ENCODE measurements at regions not wholly inside any gene's neighbourhood (a gene's known extent, or its start where the extent isn't known, plus 50 kb on each side); places are given as distances from the start of the nearest gene placed in this dataset.

DNA sequence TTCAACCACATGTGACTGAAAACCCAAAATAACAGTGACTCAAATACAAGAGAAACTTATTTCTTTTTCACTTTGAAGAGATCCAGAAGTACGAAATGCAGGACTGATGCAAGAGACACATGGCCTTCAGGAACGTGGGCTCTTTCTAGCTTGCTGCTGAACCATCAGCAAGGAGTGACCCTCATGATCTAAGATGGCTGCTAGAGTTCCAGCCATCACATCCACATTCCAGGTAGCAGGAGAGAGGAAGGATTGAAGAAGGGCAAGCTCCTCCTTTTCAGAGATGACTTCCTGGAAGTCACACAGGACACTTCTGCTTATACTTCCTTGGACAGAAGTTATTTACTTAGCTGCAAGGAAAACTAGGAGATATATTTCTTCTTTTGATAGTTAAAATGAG is 67.6 kb upstream of the BCL11B start:
- no peak for TF ChIP-seq EZH2 (IDR thresholded peaks at IDR 0.05; ENCODE audit: low read length, missing control alignments)
- TF ChIP-seq, protein P1, sequence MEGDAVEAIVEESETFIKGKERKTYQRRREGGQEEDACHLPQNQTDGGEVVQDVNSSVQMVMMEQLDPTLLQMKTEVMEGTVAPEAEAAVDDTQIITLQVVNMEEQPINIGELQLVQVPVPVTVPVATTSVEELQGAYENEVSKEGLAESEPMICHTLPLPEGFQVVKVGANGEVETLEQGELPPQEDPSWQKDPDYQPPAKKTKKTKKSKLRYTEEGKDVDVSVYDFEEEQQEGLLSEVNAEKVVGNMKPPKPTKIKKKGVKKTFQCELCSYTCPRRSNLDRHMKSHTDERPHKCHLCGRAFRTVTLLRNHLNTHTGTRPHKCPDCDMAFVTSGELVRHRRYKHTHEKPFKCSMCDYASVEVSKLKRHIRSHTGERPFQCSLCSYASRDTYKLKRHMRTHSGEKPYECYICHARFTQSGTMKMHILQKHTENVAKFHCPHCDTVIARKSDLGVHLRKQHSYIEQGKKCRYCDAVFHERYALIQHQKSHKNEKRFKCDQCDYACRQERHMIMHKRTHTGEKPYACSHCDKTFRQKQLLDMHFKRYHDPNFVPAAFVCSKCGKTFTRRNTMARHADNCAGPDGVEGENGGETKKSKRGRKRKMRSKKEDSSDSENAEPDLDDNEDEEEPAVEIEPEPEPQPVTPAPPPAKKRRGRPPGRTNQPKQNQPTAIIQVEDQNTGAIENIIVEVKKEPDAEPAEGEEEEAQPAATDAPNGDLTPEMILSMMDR (conservative IDR thresholded peaks at IDR 0.05 in 1 of 2, IDR thresholded peaks at IDR 0.05 in 1 of 2; ENCODE audit: low read depth in 1 of 2, low read length in 2 of 2), result no peak
- no peaks in the 10 kb centered on the region for H3K36me3 ChIP-seq (ENCODE audit: control insufficient read depth, insufficient read depth, low read length)
- H3K4me2 ChIP-seq (ENCODE audit: extremely low read depth, insufficient read depth, low read length), result no peak overlapping the region
- H3K9ac ChIP-seq (ENCODE audit: insufficient read depth, low read length), result no peak overlapping the region
- no peaks in the 10 kb centered on the region for H3K9me3 ChIP-seq (ENCODE audit: control insufficient read depth, insufficient read depth, low read depth, low read length)
- no peak overlapping the region for H3K4me3 ChIP-seq (replicated peaks in 1 of 4; ENCODE audit: control extremely low read depth in 1 of 4, insufficient read depth in 1 of 4, low read depth in 3 of 4, low read length in 4 of 4)
- H3K27me3 ChIP-seq (ENCODE audit: control insufficient read depth, insufficient read depth, low read length), result no peaks in the 10 kb centered on the region
- H3K27ac ChIP-seq (ENCODE audit: insufficient read depth, low read length), result no peak overlapping the region
- DNase-seq (ENCODE audit: low read depth in 2 of 2), result no peak
- H3K4me1 ChIP-seq (ENCODE audit: control insufficient read depth, extremely low read depth, insufficient read depth, low read length), result no peaks in the 10 kb centered on the region
- no peaks in the 10 kb centered on the region for H4K20me1 ChIP-seq (ENCODE audit: control insufficient read depth, extremely low read depth, insufficient read depth, low read length)
- H3K79me2 ChIP-seq (ENCODE audit: control insufficient read depth, insufficient read depth, low read length), result no peaks in the 10 kb centered on the region
- no peak overlapping the region for H2AFZ ChIP-seq (ENCODE audit: low read length)

DNA sequence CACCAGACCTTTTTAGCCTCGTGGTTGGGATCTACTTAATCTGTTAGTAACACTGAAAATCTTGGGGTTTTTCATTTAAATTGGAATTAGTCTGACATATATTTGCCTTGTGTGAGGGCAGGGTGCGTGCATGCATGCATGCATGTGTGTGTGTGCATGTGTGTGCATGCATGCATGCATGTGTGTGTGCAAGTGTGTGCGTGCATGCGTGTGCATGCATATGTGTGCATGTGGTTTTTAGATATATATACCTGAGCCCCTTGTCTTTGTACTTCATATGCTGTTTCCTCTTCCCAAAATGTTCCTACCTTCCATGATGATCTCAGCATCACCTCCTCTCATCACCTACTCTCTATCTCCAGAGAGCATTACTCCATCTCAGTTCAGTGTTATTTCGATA is 66.3 kb upstream of the BCL11B start:
- no peaks in the 10 kb centered on the region for H4K20me1 ChIP-seq (ENCODE audit: control insufficient read depth, extremely low read depth, insufficient read depth, low read length)
- no peak overlapping the region for H3K27ac ChIP-seq (ENCODE audit: insufficient read depth, low read length)
- no peak overlapping the region for H3K9ac ChIP-seq (ENCODE audit: insufficient read depth, low read length)
- no peaks in the 10 kb centered on the region for H3K27me3 ChIP-seq (ENCODE audit: control insufficient read depth, insufficient read depth, low read length)
- no peaks in the 10 kb centered on the region for H3K4me1 ChIP-seq (ENCODE audit: control insufficient read depth, extremely low read depth, insufficient read depth, low read length)
- H3K79me2 ChIP-seq (ENCODE audit: control insufficient read depth, insufficient read depth, low read length), result no peaks in the 10 kb centered on the region
- no peak overlapping the region for H3K4me2 ChIP-seq (ENCODE audit: extremely low read depth, insufficient read depth, low read length)
- no peak for TF ChIP-seq EZH2 (IDR thresholded peaks at IDR 0.05; ENCODE audit: low read length, missing control alignments)
- TF ChIP-seq, protein P1 (conservative IDR thresholded peaks at IDR 0.05 in 1 of 2, IDR thresholded peaks at IDR 0.05 in 1 of 2; ENCODE audit: low read depth in 1 of 2, low read length in 2 of 2), result no peak
- H2AFZ ChIP-seq (ENCODE audit: low read length), result no peak overlapping the region
- no peaks in the 10 kb centered on the region for H3K36me3 ChIP-seq (ENCODE audit: control insufficient read depth, insufficient read depth, low read length)
- H3K9me3 ChIP-seq (ENCODE audit: control insufficient read depth, insufficient read depth, low read depth, low read length), result no peaks in the 10 kb centered on the region
- no peak for DNase-seq (ENCODE audit: low read depth in 2 of 2)
- H3K4me3 ChIP-seq (replicated peaks in 1 of 4; ENCODE audit: control extremely low read depth in 1 of 4, insufficient read depth in 1 of 4, low read depth in 3 of 4, low read length in 4 of 4), result no peak overlapping the region

DNA sequence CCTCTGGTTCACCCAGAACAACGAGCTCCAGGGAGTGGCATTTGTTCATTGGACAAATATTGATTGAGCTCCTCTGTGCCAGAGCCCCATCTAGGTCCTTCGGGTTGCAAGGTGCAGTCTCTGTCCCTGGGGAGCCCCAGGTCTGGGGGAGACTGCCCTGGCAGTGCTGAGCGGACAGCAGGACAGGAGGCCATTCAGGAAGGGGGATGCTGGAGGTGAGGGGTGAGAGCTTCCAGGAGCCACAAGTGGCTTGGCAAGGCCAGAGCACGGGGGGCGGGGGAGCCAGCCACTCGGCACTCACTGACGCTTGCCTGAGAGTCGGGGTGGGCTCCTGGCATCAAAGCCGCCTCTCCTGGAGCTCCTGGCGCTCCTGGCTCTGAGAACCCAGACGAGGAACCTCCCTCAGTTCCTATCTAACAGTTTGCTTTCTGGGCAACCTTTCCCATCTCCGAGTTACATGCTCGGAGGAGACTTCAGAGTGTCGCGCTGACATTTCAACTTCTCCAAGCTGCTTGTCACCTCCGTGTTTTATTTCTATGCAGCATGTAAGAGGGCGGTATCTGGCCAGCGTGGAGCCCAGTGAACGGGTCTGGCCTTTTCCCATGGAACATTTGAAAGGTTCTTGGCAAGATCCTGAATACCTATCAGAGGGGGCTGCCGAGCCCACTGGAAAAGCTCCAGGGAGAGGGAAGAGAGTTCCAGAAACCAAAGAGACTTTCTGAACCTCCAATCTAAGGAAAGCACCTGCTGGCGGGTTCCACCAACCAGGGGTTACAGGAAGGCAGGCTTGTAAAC is 62.0 kb upstream of the BCL11B start:
- Histone ChIP-seq H3K79me2 (ENCODE audit: control insufficient read depth, insufficient read depth, low read length) (no peaks in the 10 kb centered on the region), H3K4me2 (ENCODE audit: extremely low read depth, insufficient read depth, low read length) (no peak overlapping the region), H3K9me3 (ENCODE audit: control insufficient read depth, insufficient read depth, low read depth, low read length) (no peaks in the 10 kb centered on the region), H3K9ac (ENCODE audit: insufficient read depth, low read length) (no peak overlapping the region), H3K36me3 (ENCODE audit: control insufficient read depth, insufficient read depth, low read length) (no peaks in the 10 kb centered on the region), H3K27ac (ENCODE audit: insufficient read depth, low read length) (no peak overlapping the region), H4K20me1 (ENCODE audit: control insufficient read depth, extremely low read depth, insufficient read depth, low read length) (no peaks in the 10 kb centered on the region), H3K27me3 (ENCODE audit: control insufficient read depth, insufficient read depth, low read length) (no peaks in the 10 kb centered on the region), H3K4me1 (ENCODE audit: control insufficient read depth, extremely low read depth, insufficient read depth, low read length) (no peaks in the 10 kb centered on the region), H3K4me3 (replicated peaks in 1 of 4; ENCODE audit: control extremely low read depth in 1 of 4, insufficient read depth in 1 of 4, low read depth in 3 of 4, low read length in 4 of 4) (no peak overlapping the region), H2AFZ (ENCODE audit: low read length) (no peak overlapping the region)
- no peak for TF ChIP-seq EZH2 (IDR thresholded peaks at IDR 0.05; ENCODE audit: low read length, missing control alignments)
- TF ChIP-seq, protein P1 (conservative IDR thresholded peaks at IDR 0.05 in 1 of 2, IDR thresholded peaks at IDR 0.05 in 1 of 2; ENCODE audit: low read depth in 1 of 2, low read length in 2 of 2), result no peak
- DNase-seq (ENCODE audit: low read depth in 2 of 2), result no peak
